Esophagus muscularis mucosa (tissue), 4 donors: ENCODE measurements at regions not wholly inside any gene's neighbourhood (a gene's known extent, or its start where the extent isn't known, plus 50 kb on each side); places are given as distances from the start of the nearest gene placed in this dataset.

ENCODE experiments used
- CTCF ChIP-seq, 3 experiments: fragments of 200-600 bp in 2 of 3; fragments of 450-650 bp in 1 of 3; sonication (generic) in 2 of 3; IDR thresholded peaks; one replicate each; pipeline ENCODE4 v1.5.1; 2017 to 2019; ENCODE audit warnings: antibody characterized with exemption in 3 of 3, mild to moderate bottlenecking in 2 of 3, moderate library complexity in 1 of 3
- EP300 ChIP-seq: sonication (generic); formaldehyde crosslinking; IDR thresholded peaks from one replicate; pipeline ENCODE4 v1.6.1; 2017; ENCODE audit warnings: antibody characterized with exemption
- POLR2A ChIP-seq: fragments of 450-650 bp; IDR thresholded peaks from one replicate; pipeline ENCODE4 v1.6.1; 2017; ENCODE audit warnings: antibody characterized with exemption, moderate library complexity, mild to moderate bottlenecking, low read depth
- POLR2AphosphoS5 ChIP-seq, 2 donors: sonication (generic); formaldehyde crosslinking; IDR thresholded peaks; one replicate each; pipeline ENCODE4 v1.6.1; 2017; ENCODE audit warnings: antibody characterized with exemption in 2 of 2

GRCh38 chr14:85276161-85276978, 253.6 kb upstream of the FLRT2 start:
- TF ChIP-seq POLR2A = no peak
- TF ChIP-seq CTCF (IDR thresholded peaks at IDR 0.05) = no peak
- TF ChIP-seq EP300 = no peak
- no peak for TF ChIP-seq POLR2AphosphoS5 (IDR thresholded peaks at IDR 0.05)
